ENCODE measurements at regions not wholly inside any gene's neighbourhood (a gene's known extent, or its start where the extent isn't known, plus 50 kb on each side); places are given as distances from the start of the nearest gene placed in this dataset.

DNA sequence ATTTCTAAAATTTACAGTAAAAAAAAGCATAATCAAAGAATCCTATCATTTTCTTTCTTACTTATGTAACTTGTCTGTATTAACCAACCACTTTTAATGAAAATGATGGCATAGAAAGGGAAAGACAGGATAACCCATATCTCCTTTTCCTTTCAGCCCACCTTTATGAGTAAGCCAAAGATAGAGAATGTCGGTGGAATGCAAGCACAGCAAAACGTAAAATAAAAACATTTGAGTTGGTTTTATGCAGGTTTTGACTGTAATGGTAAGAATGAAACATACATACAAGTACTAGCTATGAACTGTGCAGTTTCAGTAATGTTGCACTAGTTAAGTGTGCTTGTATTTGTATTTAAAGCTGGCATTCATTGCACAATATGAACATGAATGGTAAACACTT, 360.3 kb downstream of the FOXG1 start:
- TF ChIP-seq ZNF202 (tag by site-specific recombination; IDR thresholded peaks at IDR 0.05; ENCODE audit: borderline replicate concordance) (no peak), ZNF664 (tag by site-specific recombination; IDR thresholded peaks at IDR 0.05) (no peak), KLF16 (tag by site-specific recombination; IDR thresholded peaks at IDR 0.05) (no peak)
- TF ChIP-seq, protein P1, sequence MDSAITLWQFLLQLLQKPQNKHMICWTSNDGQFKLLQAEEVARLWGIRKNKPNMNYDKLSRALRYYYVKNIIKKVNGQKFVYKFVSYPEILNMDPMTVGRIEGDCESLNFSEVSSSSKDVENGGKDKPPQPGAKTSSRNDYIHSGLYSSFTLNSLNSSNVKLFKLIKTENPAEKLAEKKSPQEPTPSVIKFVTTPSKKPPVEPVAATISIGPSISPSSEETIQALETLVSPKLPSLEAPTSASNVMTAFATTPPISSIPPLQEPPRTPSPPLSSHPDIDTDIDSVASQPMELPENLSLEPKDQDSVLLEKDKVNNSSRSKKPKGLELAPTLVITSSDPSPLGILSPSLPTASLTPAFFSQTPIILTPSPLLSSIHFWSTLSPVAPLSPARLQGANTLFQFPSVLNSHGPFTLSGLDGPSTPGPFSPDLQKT (IDR thresholded peaks at IDR 0.05; ENCODE audit: borderline replicate concordance, low read depth, low read length) = no peak
- TF ChIP-seq, protein P2, sequence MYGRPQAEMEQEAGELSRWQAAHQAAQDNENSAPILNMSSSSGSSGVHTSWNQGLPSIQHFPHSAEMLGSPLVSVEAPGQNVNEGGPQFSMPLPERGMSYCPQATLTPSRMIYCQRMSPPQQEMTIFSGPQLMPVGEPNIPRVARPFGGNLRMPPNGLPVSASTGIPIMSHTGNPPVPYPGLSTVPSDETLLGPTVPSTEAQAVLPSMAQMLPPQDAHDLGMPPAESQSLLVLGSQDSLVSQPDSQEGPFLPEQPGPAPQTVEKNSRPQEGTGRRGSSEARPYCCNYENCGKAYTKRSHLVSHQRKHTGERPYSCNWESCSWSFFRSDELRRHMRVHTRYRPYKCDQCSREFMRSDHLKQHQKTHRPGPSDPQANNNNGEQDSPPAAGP (tag by site-specific recombination; IDR thresholded peaks at IDR 0.05) = no peak
